GM12891 (cell line): ENCODE measurements at regions not wholly inside any gene's neighbourhood (a gene's known extent, or its start where the extent isn't known, plus 50 kb on each side); places are given as distances from the start of the nearest gene placed in this dataset.

Source experiments
- POLR2A ChIP-seq: IDR thresholded peaks from 2 replicates; pipeline ENCODE4 v1.6.1; 2011; ENCODE audit warnings: low read depth, low read length, control low read depth
- TAF1 ChIP-seq: IDR thresholded peaks from 2 replicates; pipeline ENCODE4 v1.6.1; 2011; ENCODE audit warnings: low read depth, low read length, control low read depth

GRCh38 chr3:150141790-150142326 lies 171.2 kb upstream of the PFN2 start:
- no peak for TF ChIP-seq TAF1
- no peak for TF ChIP-seq POLR2A
